NCI-H2171 (cell line): ENCODE measurements at regions not wholly inside any gene's neighbourhood (a gene's known extent, or its start where the extent isn't known, plus 50 kb on each side); places are given as distances from the start of the nearest gene placed in this dataset.
"Not testable (repeated sequence)": the region's sequence is repeated elsewhere in the genome, so short reads cannot be mapped to it uniquely, and the experiment has no call there.

ENCODE experiments used
- DNase-seq: peaks from one replicate; lab custom pipeline; 2025; lab: John Stamatoyannopoulos, UW

DNA sequence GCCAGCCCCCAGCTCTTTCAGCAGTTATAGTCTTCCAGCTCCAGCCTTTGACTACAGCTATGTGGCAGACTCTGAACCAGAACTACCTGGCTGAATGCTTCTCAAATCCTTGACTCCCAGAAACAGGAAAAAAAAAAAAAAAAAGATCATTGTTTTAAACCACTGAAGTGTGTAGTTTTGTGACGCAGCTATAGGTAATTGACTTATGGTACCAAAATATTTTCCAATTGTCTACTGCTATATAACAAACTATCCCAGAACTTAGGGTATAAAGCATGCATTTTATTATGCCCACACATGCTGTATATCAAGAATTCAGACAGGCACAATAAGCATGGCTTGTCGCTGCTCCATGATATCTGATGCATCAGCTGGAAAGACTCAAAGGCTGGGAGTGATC lies 127.1 kb upstream of the POC5 start:
- DNase-seq = no peak

DNA sequence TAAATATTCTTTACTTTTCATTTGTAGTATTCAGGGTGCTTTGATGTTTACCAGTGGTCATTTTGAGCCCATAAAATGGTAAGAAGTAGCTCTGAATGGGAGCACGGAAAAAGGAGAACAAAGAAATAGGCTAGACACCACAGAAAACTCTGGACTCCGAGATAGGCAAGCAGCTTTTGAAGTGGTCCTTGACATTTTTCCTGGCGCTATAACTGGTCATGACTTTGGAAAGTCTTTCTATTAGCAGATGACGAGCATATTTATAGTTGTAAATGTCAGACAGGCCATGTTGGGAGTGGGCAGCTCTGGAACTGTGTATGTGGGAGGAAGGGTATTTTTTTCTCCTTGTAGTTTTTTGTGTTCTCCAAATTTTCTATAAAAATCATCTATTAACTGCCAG lies 126.1 kb upstream of the POC5 start:
- DNase-seq = no peak

DNA sequence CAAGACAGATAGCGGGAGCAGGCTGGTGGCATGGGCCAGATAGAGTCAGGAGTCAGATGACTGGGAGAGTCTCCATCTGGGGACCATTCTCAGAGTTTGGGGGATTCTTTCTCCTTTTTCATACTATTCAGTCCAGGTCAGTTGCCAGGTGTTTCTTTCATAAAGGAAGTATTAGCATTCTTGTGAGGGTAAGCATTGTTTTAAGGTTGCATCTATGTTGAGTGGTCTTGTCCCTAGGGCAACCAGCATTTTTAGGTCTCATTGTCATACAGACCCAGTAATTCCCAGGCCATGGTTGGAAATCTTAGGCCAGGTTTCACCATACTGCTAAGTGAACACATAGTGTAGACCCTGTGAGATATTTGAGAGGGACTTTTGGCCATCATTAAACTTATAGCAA lies 122.3 kb upstream of the POC5 start:
- no peak for DNase-seq

DNA sequence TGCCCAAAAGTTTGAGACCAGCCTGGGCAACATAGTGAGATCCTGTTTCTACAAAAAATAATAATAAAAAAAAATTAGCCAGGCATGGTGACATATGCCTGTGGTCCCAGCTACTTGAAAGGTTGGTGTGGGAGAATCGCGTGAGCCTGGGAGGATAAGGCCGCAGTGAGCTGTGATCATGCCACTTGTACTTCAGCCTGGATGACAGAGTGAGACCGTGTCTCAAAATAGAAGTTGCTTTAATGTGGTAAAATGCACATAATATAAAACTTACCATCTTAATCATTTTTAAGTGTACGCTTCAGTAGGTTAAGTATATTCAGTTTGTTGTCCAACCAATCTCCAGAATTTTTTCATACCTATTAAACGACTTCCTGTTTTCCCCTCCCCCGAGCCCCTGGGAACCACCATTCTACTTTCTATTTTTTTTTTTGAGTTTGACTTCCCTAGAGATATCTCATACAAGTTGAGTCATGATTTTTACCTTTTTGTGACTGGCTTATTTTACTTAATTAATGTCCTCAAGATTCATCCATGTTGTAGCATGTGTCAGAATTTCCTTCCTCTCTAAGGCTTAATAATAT lies 120.1 kb upstream of the POC5 start:
- no peak for DNase-seq

DNA sequence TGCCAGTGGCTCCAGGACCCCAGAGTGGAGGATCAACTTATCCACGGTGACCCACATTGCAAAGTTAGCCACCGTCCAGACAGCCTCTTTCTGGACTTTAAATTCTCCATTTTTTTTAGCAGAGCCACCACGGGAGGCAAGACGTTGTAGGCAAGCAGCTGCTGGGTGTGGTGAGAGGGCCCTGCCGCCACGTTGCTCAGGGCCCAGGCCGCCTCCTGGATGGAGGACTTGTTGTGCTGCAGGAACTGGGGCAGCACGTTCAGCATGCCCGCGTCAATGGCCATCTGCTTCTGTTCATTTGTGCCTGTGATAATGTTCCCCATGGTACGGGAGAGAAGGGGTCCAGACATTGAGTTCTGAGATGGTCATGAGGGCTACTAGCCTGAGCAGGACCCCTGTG lies 114.3 kb upstream of the POC5 start:
- DNase-seq = no peak

DNA sequence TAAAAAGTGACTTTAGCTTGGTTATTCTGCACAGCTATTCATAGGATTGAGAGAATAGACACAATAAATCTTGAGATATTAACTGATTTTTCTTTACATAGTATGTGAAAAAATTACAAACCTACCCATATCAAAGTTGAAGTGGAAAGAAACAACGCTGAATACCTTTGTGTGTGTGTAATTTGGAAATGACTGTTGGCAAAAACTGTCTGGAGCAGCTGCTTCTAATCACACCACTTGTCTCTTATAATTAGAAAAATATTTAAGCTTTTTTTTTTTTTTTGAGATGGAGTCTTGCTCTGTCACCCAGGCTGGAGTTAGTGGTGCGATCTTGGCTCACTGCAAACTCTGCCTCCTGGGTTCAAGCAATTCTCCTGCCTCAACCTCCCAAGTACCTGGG lies 110.8 kb upstream of the POC5 start:
- DNase-seq = no peak

DNA sequence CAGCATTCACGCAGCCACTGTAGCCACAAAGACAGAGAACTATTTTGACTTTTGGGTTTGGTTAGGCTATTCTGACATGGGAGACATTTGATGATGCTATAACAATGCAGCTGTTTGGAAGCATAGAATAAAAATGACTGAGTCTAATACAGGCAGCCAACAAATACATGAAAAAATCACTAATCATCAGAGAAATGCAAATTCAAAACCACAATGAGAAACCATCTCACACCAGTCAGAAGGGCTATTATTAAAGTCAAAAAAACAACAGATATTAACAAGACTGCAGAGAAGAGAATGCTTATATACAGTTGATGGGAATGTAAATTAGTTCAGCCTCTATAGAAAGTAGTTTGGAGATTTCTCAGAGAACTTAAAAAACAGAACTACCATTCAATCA lies 107.1 kb upstream of the POC5 start:
- DNase-seq = no peak

DNA sequence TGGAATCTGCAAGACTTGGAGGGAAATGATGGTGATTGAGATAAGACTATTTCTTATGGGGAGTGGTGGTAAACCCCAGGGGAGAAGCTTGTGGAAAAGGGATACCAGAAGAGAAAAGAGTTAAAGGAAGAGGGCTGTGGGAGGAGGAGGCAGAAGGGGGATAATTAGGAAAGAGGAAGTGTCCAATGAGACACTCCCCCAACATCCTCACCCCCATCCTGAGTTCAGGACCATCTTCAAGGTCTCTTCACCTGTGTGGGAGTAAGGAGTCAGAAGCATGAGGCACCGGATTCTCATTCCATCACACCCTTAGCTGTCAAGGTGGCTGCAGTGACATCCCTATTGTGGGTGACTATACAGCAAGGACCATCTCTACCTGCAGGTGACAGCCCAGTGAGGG lies 106.6 kb upstream of the POC5 start:
- DNase-seq = no peak

DNA sequence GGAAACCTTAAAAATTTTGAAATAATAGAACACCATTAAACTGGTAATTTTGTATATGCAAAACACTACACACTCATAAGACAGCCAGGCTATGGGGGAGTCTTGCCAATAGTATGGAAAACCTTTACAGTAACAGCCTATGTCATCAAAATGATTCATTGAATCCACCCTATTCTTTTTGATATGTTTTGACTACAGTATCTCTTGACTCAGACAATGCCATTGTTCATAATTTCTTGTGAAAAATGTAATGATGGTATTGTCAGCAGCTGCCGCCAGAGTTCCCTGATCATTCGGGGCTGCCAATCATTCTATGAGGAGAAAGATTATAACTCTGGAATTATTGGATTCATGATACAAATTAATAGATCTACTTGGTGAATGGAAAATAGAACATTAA lies 101.4 kb upstream of the POC5 start:
- DNase-seq = no peak

DNA sequence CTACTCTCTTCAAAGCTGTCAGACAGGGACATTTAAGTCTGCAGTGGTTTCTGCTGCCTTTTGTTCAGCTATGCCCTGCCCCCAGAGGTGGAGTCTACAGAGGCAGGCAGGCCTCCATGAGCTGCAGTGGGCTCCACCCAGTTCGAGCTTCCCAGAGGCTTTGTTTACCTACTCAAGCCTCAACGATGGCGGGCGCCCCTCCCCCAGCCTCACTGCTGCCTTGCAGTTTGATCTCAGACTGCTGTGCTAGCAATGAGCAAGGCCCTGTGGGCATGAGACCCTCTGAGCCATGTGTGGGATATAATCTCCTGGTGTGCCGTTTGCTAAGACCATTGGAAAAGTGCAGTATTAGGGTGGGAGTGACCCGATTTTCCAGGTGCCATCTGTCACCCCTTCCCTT lies 82.5 kb upstream of the POC5 start:
- DNase-seq = not testable (repeated sequence)

DNA sequence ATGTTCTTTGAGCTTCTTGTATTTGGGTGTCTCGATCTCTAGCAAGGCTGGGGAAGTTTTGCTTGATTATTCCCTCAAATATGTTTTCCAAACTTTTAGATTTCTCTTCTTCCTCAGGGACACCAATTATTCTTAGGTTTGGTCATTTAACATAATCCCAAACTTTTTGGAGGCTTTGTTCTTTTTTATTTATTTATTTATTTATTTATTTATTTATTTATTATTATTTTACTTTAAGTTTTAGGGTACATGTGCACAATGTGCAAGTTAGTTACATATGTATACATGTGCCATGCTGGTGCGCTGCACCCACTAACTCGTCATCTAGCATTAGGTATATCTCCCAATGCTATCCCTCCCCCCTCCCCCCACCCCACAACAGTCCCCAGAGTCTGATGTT lies 52.1 kb upstream of the POC5 start:
- not testable (repeated sequence) for DNase-seq
